ENCODE measurements at regions not wholly inside any gene's neighbourhood (a gene's known extent, or its start where the extent isn't known, plus 50 kb on each side); places are given as distances from the start of the nearest gene placed in this dataset.
"Not testable (repeated sequence)": the region's sequence is repeated elsewhere in the genome, so short reads cannot be mapped to it uniquely, and the experiment has no call there.

GRCh38 chr9:63794081-63794685 is 1490.8 kb downstream of the FOXD4L5 start:
- H3K27ac ChIP-seq (ENCODE audit: low read depth, low read length); H3K27me3 ChIP-seq (ENCODE audit: insufficient read depth, low read length); intact Hi-C loops (cut with micrococcal nuclease); H3K27ac Mint-ChIP-seq; H3K9me3 ChIP-seq (ENCODE audit: control insufficient read depth in 1 of 2, low read length in 2 of 2); H3K4me1 Mint-ChIP-seq; H3K36me3 Mint-ChIP-seq; H3K4me3 ChIP-seq (ENCODE audit: low read length in 2 of 2); DNase-seq; CTCF ChIA-PET (ENCODE audit: partially characterized antibody); H3K27me3 Mint-ChIP-seq; H3K4me1 ChIP-seq (ENCODE audit: insufficient read depth, low read length); H3K4me3 Mint-ChIP-seq; POLR2A ChIA-PET (ENCODE audit: partially characterized antibody); H3K36me3 ChIP-seq (ENCODE audit: insufficient read depth, low read length): not testable (repeated sequence)
- peaks cover 2 to 39% (median 20%) of the 10 kb centered on the region in 8 donors for H3K9me3 Mint-ChIP-seq

DNA sequence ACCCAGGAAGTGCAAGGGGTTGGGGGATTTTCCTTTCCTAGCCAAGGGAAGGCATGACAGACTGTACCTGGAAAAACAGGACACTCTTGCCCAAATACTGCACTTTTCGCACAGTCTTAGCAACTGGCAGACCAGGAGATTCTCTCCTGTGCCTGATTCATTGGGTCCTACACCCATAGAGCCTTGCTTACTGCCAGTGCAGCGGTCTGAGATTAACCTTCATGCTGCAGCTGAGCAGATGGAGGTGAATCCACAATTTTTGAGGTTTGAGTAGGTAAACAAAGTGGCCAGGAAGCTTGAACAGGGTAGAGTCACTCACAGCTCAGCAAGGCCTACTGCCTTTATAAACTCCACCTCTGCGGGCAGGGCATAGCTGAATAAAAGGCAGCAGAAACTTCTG is 1497.6 kb downstream of the FOXD4L5 start:
- H3K9me3 Mint-ChIP-seq: peaks cover 2 to 47% (median 19%) of the 10 kb centered on the region in 8 donors
- H3K27me3 ChIP-seq (ENCODE audit: insufficient read depth, low read length); H3K27ac Mint-ChIP-seq; H3K36me3 Mint-ChIP-seq; H3K27me3 Mint-ChIP-seq; intact Hi-C loops (cut with micrococcal nuclease); H3K4me1 Mint-ChIP-seq; H3K4me3 Mint-ChIP-seq; POLR2A ChIA-PET (ENCODE audit: partially characterized antibody); H3K4me3 ChIP-seq (ENCODE audit: low read length in 2 of 2); H3K27ac ChIP-seq (ENCODE audit: low read depth, low read length); H3K4me1 ChIP-seq (ENCODE audit: insufficient read depth, low read length); H3K36me3 ChIP-seq (ENCODE audit: insufficient read depth, low read length); H3K9me3 ChIP-seq (ENCODE audit: control insufficient read depth in 1 of 2, low read length in 2 of 2); CTCF ChIA-PET (ENCODE audit: partially characterized antibody): not testable (repeated sequence)
- peak in 1 of 5 donors; percentile 28 for DNase-seq

DNA sequence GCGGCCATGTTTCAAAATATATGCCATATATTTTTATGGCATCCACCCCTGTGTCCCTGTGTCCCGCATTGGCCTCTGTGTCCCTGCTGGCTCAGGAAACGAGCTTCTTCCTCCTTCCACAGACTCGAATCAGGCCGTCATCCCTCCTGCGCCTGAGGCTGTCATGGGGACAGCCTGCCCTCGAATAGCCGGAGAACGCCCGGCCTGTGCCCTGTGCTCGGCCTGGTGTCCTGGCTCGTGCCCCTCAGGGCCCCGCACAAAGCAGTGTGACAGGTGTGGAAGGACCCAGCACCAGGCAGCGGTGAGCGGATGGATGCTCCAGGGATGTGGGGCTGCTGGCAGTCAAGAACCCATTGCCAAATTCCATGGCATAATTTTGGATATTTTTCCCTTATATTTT is 1500.0 kb downstream of the FOXD4L5 start:
- intact Hi-C loops (cut with micrococcal nuclease); H3K4me3 Mint-ChIP-seq; H3K27me3 Mint-ChIP-seq; H3K27me3 ChIP-seq (ENCODE audit: insufficient read depth, low read length); H3K36me3 ChIP-seq (ENCODE audit: insufficient read depth, low read length); H3K4me1 ChIP-seq (ENCODE audit: insufficient read depth, low read length); POLR2A ChIA-PET (ENCODE audit: partially characterized antibody); H3K4me1 Mint-ChIP-seq; H3K9me3 ChIP-seq (ENCODE audit: control insufficient read depth in 1 of 2, low read length in 2 of 2); H3K4me3 ChIP-seq (ENCODE audit: low read length in 2 of 2); H3K27ac Mint-ChIP-seq; DNase-seq; CTCF ChIA-PET (ENCODE audit: partially characterized antibody); H3K27ac ChIP-seq (ENCODE audit: low read depth, low read length); H3K36me3 Mint-ChIP-seq: not testable (repeated sequence)
- peaks cover 0 to 29% (median 13%) of the 10 kb centered on the region in 8 donors for H3K9me3 Mint-ChIP-seq

GRCh38 chr9:63784421-63784820 is 1500.6 kb downstream of the FOXD4L5 start:
- DNase-seq; H3K36me3 Mint-ChIP-seq; POLR2A ChIA-PET (ENCODE audit: partially characterized antibody); H3K9me3 ChIP-seq (ENCODE audit: control insufficient read depth in 1 of 2, low read length in 2 of 2); H3K4me3 Mint-ChIP-seq; H3K36me3 ChIP-seq (ENCODE audit: insufficient read depth, low read length); intact Hi-C loops (cut with micrococcal nuclease); H3K4me1 ChIP-seq (ENCODE audit: insufficient read depth, low read length); CTCF ChIA-PET (ENCODE audit: partially characterized antibody); H3K4me3 ChIP-seq (ENCODE audit: low read length in 2 of 2); H3K27ac ChIP-seq (ENCODE audit: low read depth, low read length); H3K27me3 Mint-ChIP-seq; H3K27ac Mint-ChIP-seq; H3K27me3 ChIP-seq (ENCODE audit: insufficient read depth, low read length); H3K4me1 Mint-ChIP-seq: not testable (repeated sequence)
- H3K9me3 Mint-ChIP-seq: peaks cover 0 to 23% (median 10%) of the 10 kb centered on the region in 8 donors

DNA sequence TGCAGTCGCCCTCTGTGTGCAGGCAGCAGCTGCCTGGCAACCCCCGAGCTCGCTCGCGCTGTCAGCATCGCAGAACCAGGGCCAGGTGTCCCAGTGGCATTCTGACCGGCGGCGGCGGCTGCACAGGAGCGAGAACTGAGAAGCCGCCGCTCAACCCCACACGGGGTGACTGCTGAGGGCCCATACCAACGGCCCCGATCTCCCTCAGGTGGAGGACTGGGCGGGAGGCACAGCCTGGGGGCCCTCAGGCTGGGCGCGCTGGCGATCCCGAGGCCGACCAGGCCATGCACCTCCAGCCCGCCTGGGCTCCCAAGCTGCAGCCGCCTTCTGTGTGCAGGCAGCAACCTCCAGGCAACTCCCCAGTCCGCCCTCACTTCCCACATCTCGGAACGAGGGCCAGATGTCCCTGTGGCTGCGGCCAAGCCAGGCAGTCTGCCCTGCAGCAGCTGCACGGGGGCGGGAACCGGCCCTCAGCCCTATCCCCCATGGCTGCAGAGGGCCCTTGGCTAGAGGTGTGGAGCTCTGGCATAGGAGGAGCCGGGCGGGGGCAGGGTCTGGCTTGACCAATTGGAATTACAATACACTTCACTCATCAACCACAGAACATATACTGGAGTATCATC is 1503.1 kb downstream of the FOXD4L5 start:
- H3K27me3 ChIP-seq (ENCODE audit: insufficient read depth, low read length); POLR2A ChIA-PET (ENCODE audit: partially characterized antibody); H3K4me3 ChIP-seq (ENCODE audit: low read length in 2 of 2); H3K4me3 Mint-ChIP-seq; H3K4me1 Mint-ChIP-seq; H3K27me3 Mint-ChIP-seq; H3K27ac ChIP-seq (ENCODE audit: low read depth, low read length); DNase-seq; H3K36me3 ChIP-seq (ENCODE audit: insufficient read depth, low read length); H3K27ac Mint-ChIP-seq; CTCF ChIA-PET (ENCODE audit: partially characterized antibody); H3K4me1 ChIP-seq (ENCODE audit: insufficient read depth, low read length); intact Hi-C loops (cut with micrococcal nuclease); H3K9me3 ChIP-seq (ENCODE audit: control insufficient read depth in 1 of 2, low read length in 2 of 2); H3K36me3 Mint-ChIP-seq: not testable (repeated sequence)
- H3K9me3 Mint-ChIP-seq: peaks cover 0 to 15% (median 2%) of the 10 kb centered on the region in 8 donors

- H3K27ac ChIP-seq (ENCODE audit: low read depth, low read length); H3K4me1 Mint-ChIP-seq; H3K9me3 ChIP-seq (ENCODE audit: control insufficient read depth in 1 of 2, low read length in 2 of 2); H3K4me1 ChIP-seq (ENCODE audit: insufficient read depth, low read length); H3K36me3 Mint-ChIP-seq; H3K27ac Mint-ChIP-seq; H3K4me3 ChIP-seq (ENCODE audit: low read length in 2 of 2); CTCF ChIA-PET (ENCODE audit: partially characterized antibody); H3K27me3 Mint-ChIP-seq; H3K36me3 ChIP-seq (ENCODE audit: insufficient read depth, low read length); H3K4me3 Mint-ChIP-seq; intact Hi-C loops (cut with micrococcal nuclease); POLR2A ChIA-PET (ENCODE audit: partially characterized antibody); H3K27me3 ChIP-seq (ENCODE audit: insufficient read depth, low read length): not testable (repeated sequence)
- peaks cover 0 to 11% (median 2%) of the 10 kb centered on the region in 8 donors for H3K9me3 Mint-ChIP-seq
- DNase-seq: peak in 2 of 5 donors; percentile 3 to 23
Measured at GRCh38 chr9:63781390-63781789, 1503.6 kb downstream of the FOXD4L5 start.

GRCh38 chr9:63776220-63776619 is 1508.8 kb downstream of the FOXD4L5 start:
- H3K36me3 Mint-ChIP-seq; H3K4me3 Mint-ChIP-seq; H3K9me3 ChIP-seq (ENCODE audit: control insufficient read depth in 1 of 2, low read length in 2 of 2); intact Hi-C loops (cut with micrococcal nuclease); H3K4me3 ChIP-seq (ENCODE audit: low read length in 2 of 2); H3K27me3 Mint-ChIP-seq; CTCF ChIA-PET (ENCODE audit: partially characterized antibody); H3K27me3 ChIP-seq (ENCODE audit: insufficient read depth, low read length); DNase-seq; H3K4me1 Mint-ChIP-seq; POLR2A ChIA-PET (ENCODE audit: partially characterized antibody); H3K27ac ChIP-seq (ENCODE audit: low read depth, low read length); H3K36me3 ChIP-seq (ENCODE audit: insufficient read depth, low read length); H3K27ac Mint-ChIP-seq; H3K9me3 Mint-ChIP-seq; H3K4me1 ChIP-seq (ENCODE audit: insufficient read depth, low read length): not testable (repeated sequence)

- H3K27ac ChIP-seq (ENCODE audit: low read depth, low read length); H3K4me3 Mint-ChIP-seq; H3K9me3 ChIP-seq (ENCODE audit: control insufficient read depth in 1 of 2, low read length in 2 of 2); H3K36me3 ChIP-seq (ENCODE audit: insufficient read depth, low read length); DNase-seq; H3K27me3 Mint-ChIP-seq; H3K27me3 ChIP-seq (ENCODE audit: insufficient read depth, low read length); CTCF ChIA-PET (ENCODE audit: partially characterized antibody); H3K4me3 ChIP-seq (ENCODE audit: low read length in 2 of 2); intact Hi-C loops (cut with micrococcal nuclease); H3K4me1 ChIP-seq (ENCODE audit: insufficient read depth, low read length); H3K36me3 Mint-ChIP-seq; H3K4me1 Mint-ChIP-seq; H3K9me3 Mint-ChIP-seq; H3K27ac Mint-ChIP-seq; POLR2A ChIA-PET (ENCODE audit: partially characterized antibody): not testable (repeated sequence)
Measured at GRCh38 chr9:63775092-63775426, 1510.0 kb downstream of the FOXD4L5 start.
